Panc1 (cell line): ENCODE measurements at regions not wholly inside any gene's neighbourhood (a gene's known extent, or its start where the extent isn't known, plus 50 kb on each side); places are given as distances from the start of the nearest gene placed in this dataset.

Source experiments
- ATAC-seq: fragments of 200-7000 bp; cut with Tn5 transposase; 2 replicates; pipeline ENCODE4 v1.9.1; 2020; ENCODE audit warnings: mild to moderate bottlenecking, moderate library complexity
- BruUV-seq: library from RNA; stranded (reverse); fragments of 400-500 nt; replicated peaks from 2 replicates; lab custom pipeline; 2021; lab: Mats Ljungman, UMichigan
- CTCF ChIA-PET: fragments of 300-600 bp; sonication (Branson Sonifier 250); formaldehyde crosslinking; loops from one replicate; lab custom pipeline; 2022; ENCODE audit warnings: antibody characterized with exemption; lab: Charles Lee
- POLR2A ChIA-PET: fragments of 300-600 bp; sonication (Branson Sonifier 250); formaldehyde crosslinking; loops from one replicate; lab custom pipeline; 2022; ENCODE audit warnings: antibody characterized with exemption; lab: Charles Lee
- DNase-seq: peaks from one replicate; pipeline ENCODE4 v3.0.0-alpha.2; 2010; ENCODE audit warnings: low read depth, low spot score
- H3K27ac ChIP-seq: 2 replicates; pipeline ENCODE4 v1.5.1; 2011; ENCODE audit warnings: mild to moderate bottlenecking, low read length, inconsistent platforms
- H3K27me3 ChIP-seq: fragments of 200-500 bp; sonication (Bioruptor generic); 2 replicates; pipeline ENCODE4 v1.6.0; 2014; ENCODE audit warnings: low read length, inconsistent platforms; ENCODE audit not compliant: control insufficient read depth, insufficient read depth
- H3K36me3 ChIP-seq: fragments of 200-500 bp; sonication (Bioruptor generic); 2 replicates; pipeline ENCODE4 v1.5.1; 2014; ENCODE audit warnings: inconsistent platforms, mild to moderate bottlenecking, low read length, moderate library complexity; ENCODE audit not compliant: control insufficient read depth, insufficient read depth
- H3K4me1 ChIP-seq: 2 replicates; pipeline ENCODE4 v1.5.1; 2011; ENCODE audit warnings: inconsistent platforms, mild to moderate bottlenecking, low read length, moderate library complexity; ENCODE audit not compliant: control insufficient read depth, insufficient read depth
- H3K4me3 ChIP-seq, 2 experiments: 2 replicates each; pipeline ENCODE4 v1.5.1; 2011 to 2012; ENCODE audit warnings: low read depth in 2 of 2, low read length in 2 of 2, mild to moderate bottlenecking in 2 of 2, inconsistent platforms in 1 of 2, moderate library complexity in 1 of 2
- H3K9me3 ChIP-seq: fragments of 200-500 bp; sonication (Bioruptor generic); 2 replicates; pipeline ENCODE4 v1.5.1; 2014; ENCODE audit warnings: low read depth, mild to moderate bottlenecking, inconsistent platforms, low read length, moderate library complexity; ENCODE audit not compliant: control insufficient read depth, insufficient read depth
- CTCF ChIP-seq: fragments of 450-650 bp; IDR thresholded peaks from 2 replicates; pipeline ENCODE4 v1.5.1; 2017; ENCODE audit warnings: mild to moderate bottlenecking
- POLR2AphosphoS5 ChIP-seq: IDR thresholded peaks from 2 replicates; pipeline ENCODE4 v1.6.1; 2012; ENCODE audit warnings: mild to moderate bottlenecking, low read depth, low read length, moderate library complexity
- REST ChIP-seq, 2 experiments: IDR thresholded peaks; 2 replicates each; pipeline ENCODE4 v1.6.1; 2011 to 2012; ENCODE audit warnings: low read depth in 2 of 2, control low read depth in 1 of 2, low read length in 1 of 2, mild to moderate bottlenecking in 1 of 2, moderate library complexity in 1 of 2; ENCODE audit not compliant: insufficient read depth in 1 of 2
- SIN3A ChIP-seq: IDR thresholded peaks from 2 replicates; pipeline ENCODE4 v1.6.1; 2012; ENCODE audit warnings: low read depth, mild to moderate bottlenecking, low read length, moderate library complexity, borderline replicate concordance; ENCODE audit not compliant: insufficient read depth
- TCF7L2 ChIP-seq: IDR thresholded peaks from 2 replicates; pipeline ENCODE4 v1.6.1; 2011; ENCODE audit warnings: mild to moderate bottlenecking, low read depth, low read length, inconsistent platforms
- in situ Hi-C: cut with HindIII; loops from 2 replicates; pipeline ENCODE4 v1.10.0; 2016; ENCODE audit warnings: low sequenced_read_pairs, low pct_unique_long_range_greater_than_20kb
- intact Hi-C: fragments of 100-400 bp; cut with micrococcal nuclease; formaldehyde crosslinking; loops from one replicate; pipeline ENCODE4 v1.10.0; 2022; ENCODE audit not compliant: unreplicated experiment

GRCh38 chr2:41414486-41415230 lies 633.2 kb upstream of the PKDCC start:
- H3K9me3 ChIP-seq = no peaks in the 10 kb centered on the region
- ChIA-PET CTCF (interaction anchor here (1.3 kb wide), 1 partner anchor 285 kb away, joined by 3 read pairs; no protein-coding TSS in a partner anchor), POLR2A (no interaction called here)
- intact Hi-C loops (loop anchor here (10.0 kb wide), 2 partner anchors 280 to 370 kb away; no protein-coding TSS in a partner anchor), in situ Hi-C loops (no loop called here)
- H3K4me1 ChIP-seq = no peaks in the 10 kb centered on the region
- ATAC-seq = peak; percentile 51; the same call in 1 of the 2 replicates
- H3K27me3 ChIP-seq = no peaks in the 10 kb centered on the region
- no peak overlapping the region for H3K27ac ChIP-seq
- peak; percentile 58 for TF ChIP-seq CTCF
- no peak for TF ChIP-seq POLR2AphosphoS5
- no peak for TF ChIP-seq SIN3A
- no TSS peak for BruUV-seq
- no peaks in the 10 kb centered on the region for H3K36me3 ChIP-seq
- DNase-seq = no peak
- H3K4me3 ChIP-seq = no peak overlapping the region

GRCh38 chr2:41417511-41417910 lies 630.3 kb upstream of the PKDCC start:
- ATAC-seq (no peak), DNase-seq (no peak)
- Histone ChIP-seq H3K27ac (no peak overlapping the region), H3K36me3 (no peaks in the 10 kb centered on the region), H3K4me1 (no peaks in the 10 kb centered on the region), H3K27me3 (no peaks in the 10 kb centered on the region), H3K9me3 (no peaks in the 10 kb centered on the region), H3K4me3 (no peak overlapping the region)
- in situ Hi-C loops (no loop called here), intact Hi-C loops (loop anchor here (10.0 kb wide), 2 partner anchors 277 to 367 kb away; no protein-coding TSS in a partner anchor)
- TF ChIP-seq CTCF (no peak), TCF7L2 (no peak), REST (IDR thresholded peaks at IDR 0.05; ENCODE audit: insufficient read depth in 1 of 2, low read depth in 2 of 2, low read length in 1 of 2) (no peak), SIN3A (no peak), POLR2AphosphoS5 (no peak)
- POLR2A ChIA-PET = no interaction called here
- BruUV-seq = no TSS peak
- CTCF ChIA-PET = no interaction called here
